GM12875 (cell line): ENCODE measurements at regions not wholly inside any gene's neighbourhood (a gene's known extent, or its start where the extent isn't known, plus 50 kb on each side); places are given as distances from the start of the nearest gene placed in this dataset.
"Not testable (repeated sequence)": the region's sequence is repeated elsewhere in the genome, so short reads cannot be mapped to it uniquely, and the experiment has no call there.

Source experiments
- H3K4me3 ChIP-seq: one replicate; pipeline ENCODE4 v1.5.1; 2011; ENCODE audit warnings: low read depth, low read length, control low read depth
- CTCF ChIP-seq: IDR thresholded peaks from 2 replicates; pipeline ENCODE4 v1.5.1; 2011; ENCODE audit warnings: low read depth, mild to moderate bottlenecking, control low read depth, inconsistent platforms, low read length, moderate library complexity, borderline replicate concordance; ENCODE audit not compliant: insufficient read depth

- no peak for TF ChIP-seq CTCF
- no peak overlapping the region for H3K4me3 ChIP-seq
These were observed 143.5 kb downstream of the NEDD1 start for GRCh38 chr12:97050509-97050908.

GRCh38 chr12:97051341-97051740 is 144.3 kb downstream of the NEDD1 start:
- no peak for TF ChIP-seq CTCF
- H3K4me3 ChIP-seq = no peak overlapping the region

GRCh38 chr12:97061171-97061570 is 154.1 kb downstream of the NEDD1 start:
- no peak overlapping the region for H3K4me3 ChIP-seq
- no peak for TF ChIP-seq CTCF

GRCh38 chr12:97063292-97063935 is 156.4 kb downstream of the NEDD1 start:
- TF ChIP-seq CTCF = no peak

GRCh38 chr12:97075161-97075933 is 168.3 kb downstream of the NEDD1 start:
- no peak for TF ChIP-seq CTCF
- H3K4me3 ChIP-seq = no peak overlapping the region

More at GRCh38 chr12:97063292-97063935, 156.4 kb downstream of the NEDD1 start:
- no peak overlapping the region for H3K4me3 ChIP-seq

GRCh38 chr12:97075934-97076630 is 169.0 kb downstream of the NEDD1 start:
- TF ChIP-seq CTCF = no peak
- no peak overlapping the region for H3K4me3 ChIP-seq

GRCh38 chr12:97076912-97077311 is 169.9 kb downstream of the NEDD1 start:
- H3K4me3 ChIP-seq = not testable (repeated sequence)
